Spleen (tissue), 11 donors: ENCODE measurements at regions not wholly inside any gene's neighbourhood (a gene's known extent, or its start where the extent isn't known, plus 50 kb on each side); places are given as distances from the start of the nearest gene placed in this dataset.

Experiments
- DNase-seq: peaks from one replicate; pipeline ENCODE4 v3.0.0-alpha.2; 2020
- H3K27ac ChIP-seq, 8 donors: fragments of 200-600 bp; sonication (generic) in 7 of 8; 1 replicate in 4 of 8; 2 replicates in 4 of 8; pipeline versions ENCODE4 v1.5.0 to v1.8.0; 2016 to 2021; ENCODE audit warnings: inconsistent platforms in 4 of 8, mild to moderate bottlenecking in 4 of 8, moderate library complexity in 1 of 8
- H3K27me3 ChIP-seq, 7 donors: fragments of 200-600 bp; sonication (generic) in 6 of 7; replicated peaks in 1 of 7; 1 replicate in 4 of 7; 2 replicates in 3 of 7; pipeline versions ENCODE4 v1.5.0 to v1.8.0; 2016 to 2021; ENCODE audit warnings: inconsistent platforms in 3 of 7, mild to moderate bottlenecking in 1 of 7
- H3K36me3 ChIP-seq, 6 donors: fragments of 200-600 bp; sonication (generic) in 5 of 6; 1 replicate in 4 of 6; 2 replicates in 2 of 6; pipeline versions ENCODE4 v1.5.0 to v1.8.0; 2016 to 2021; ENCODE audit warnings: inconsistent platforms in 2 of 6
- H3K4me1 ChIP-seq, 6 donors: fragments of 200-600 bp; sonication (generic) in 5 of 6; 1 replicate in 3 of 6; 2 replicates in 3 of 6; pipeline versions ENCODE4 v1.5.0 to v1.8.0; 2016 to 2021; ENCODE audit warnings: inconsistent platforms in 3 of 6
- H3K4me3 ChIP-seq, 8 donors: fragments of 200-600 bp; sonication (generic) in 7 of 8; 1 replicate in 4 of 8; 2 replicates in 4 of 8; pipeline versions ENCODE4 v1.5.0 to v1.8.0; 2016 to 2021; ENCODE audit warnings: inconsistent platforms in 4 of 8, mild to moderate bottlenecking in 4 of 8, moderate library complexity in 2 of 8
- H3K9me3 ChIP-seq, 8 donors: fragments of 200-600 bp; sonication (generic) in 7 of 8; 1 replicate in 4 of 8; 2 replicates in 4 of 8; pipeline versions ENCODE4 v1.5.0 to v1.8.0; 2016 to 2021; ENCODE audit warnings: inconsistent platforms in 4 of 8
- POLR2A ChIP-seq, 3 donors: fragments of 450-650 bp; IDR thresholded peaks; one replicate each; pipeline ENCODE4 v1.5.1; 2017; ENCODE audit warnings: antibody characterized with exemption in 3 of 3, mild to moderate bottlenecking in 1 of 3
- POLR2AphosphoS5 ChIP-seq, 3 donors: sonication (generic); formaldehyde crosslinking; IDR thresholded peaks; one replicate each; pipeline ENCODE4 v1.5.1; 2017; ENCODE audit warnings: antibody characterized with exemption in 3 of 3
- WGBS, 5 donors: extraction: QIAGEN DNeasy Blood & Tissue Kit in 3 of 5; methylation state at CpG; one replicate each; pipeline versions ENCODE4 v1.1.5 to v1.1.7; 2013 to 2018; 5-methylcytosine and 5-hydroxymethylcytosine counted together
- intact Hi-C: fragments of 100-400 bp; cut with DNase I; formaldehyde crosslinking; loops from one replicate; pipeline ENCODE4 v1.15.0; 2023; ENCODE audit warnings: low total_unique reads
- TF ChIP-seq, protein P1 (sequence below), 11 experiments: fragments of 200-600 bp in 7 of 11; fragments of 450-650 bp in 4 of 11; sonication (generic) in 4 of 11; IDR thresholded peaks in 8 of 11; conservative IDR thresholded peaks in 3 of 11; 1 replicate in 7 of 11; 2 replicates in 4 of 11; pipeline versions ENCODE4 v1.4.0 to v1.8.0; 2016 to 2021; ENCODE audit warnings: antibody characterized with exemption in 11 of 11, inconsistent platforms in 4 of 11, mild to moderate bottlenecking in 1 of 11
- donor health status: healthy with polysubstance abuse.
- donor health status: DM: no; HTN: no; CAD: no; lungs with moderate emphysema.
- donor health status: DM: no; HTN: no; CAD: no.
- donor health status: Bipolar disorder and iron deficiency.
- donor health status: healthy.
- donor health status: DM: no; HTN: no; CAD: no.
- donor health status: DM: yes; HTN: yes; CAD: no.

DNA sequence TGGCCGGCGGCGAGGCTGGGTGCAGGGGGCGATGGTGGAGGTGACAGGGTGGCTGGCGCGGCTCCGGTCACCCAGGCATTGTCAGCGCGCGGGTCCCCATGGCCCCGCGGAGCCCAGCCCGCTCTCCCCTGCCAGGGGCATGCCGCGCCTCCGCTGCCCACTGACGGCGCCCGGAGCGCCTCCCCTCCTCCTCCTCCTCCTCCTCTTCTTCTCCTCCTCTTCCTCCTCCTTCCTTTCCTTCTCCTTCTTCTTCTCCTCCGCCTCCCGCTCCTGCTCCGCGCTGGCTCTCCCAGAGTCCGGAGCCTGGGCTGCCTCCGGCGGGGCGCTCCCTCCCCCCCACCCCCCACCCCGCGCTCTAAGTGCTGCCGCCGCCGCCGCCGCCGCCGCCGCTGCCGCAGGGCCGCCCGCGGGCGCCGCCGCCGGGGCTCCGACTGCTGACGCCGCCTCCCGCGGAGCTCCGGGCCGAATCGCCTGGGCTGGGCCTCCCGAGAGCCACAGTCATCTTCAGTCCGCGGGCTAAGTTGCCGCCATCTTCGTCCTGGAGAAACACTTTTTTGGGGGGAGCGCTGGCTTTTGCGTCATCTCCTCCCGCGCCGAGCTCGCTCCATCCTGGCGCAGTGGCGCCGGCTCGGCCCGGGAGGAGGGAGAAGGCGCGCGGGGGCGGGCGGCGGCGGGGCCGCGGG lies 348.3 kb downstream of the LIG4 start:
- H3K4me1 ChIP-seq: peaks cover 0 to 29% (median 14%) of the 10 kb centered on the region in 6 donors
- TF ChIP-seq, protein P1, sequence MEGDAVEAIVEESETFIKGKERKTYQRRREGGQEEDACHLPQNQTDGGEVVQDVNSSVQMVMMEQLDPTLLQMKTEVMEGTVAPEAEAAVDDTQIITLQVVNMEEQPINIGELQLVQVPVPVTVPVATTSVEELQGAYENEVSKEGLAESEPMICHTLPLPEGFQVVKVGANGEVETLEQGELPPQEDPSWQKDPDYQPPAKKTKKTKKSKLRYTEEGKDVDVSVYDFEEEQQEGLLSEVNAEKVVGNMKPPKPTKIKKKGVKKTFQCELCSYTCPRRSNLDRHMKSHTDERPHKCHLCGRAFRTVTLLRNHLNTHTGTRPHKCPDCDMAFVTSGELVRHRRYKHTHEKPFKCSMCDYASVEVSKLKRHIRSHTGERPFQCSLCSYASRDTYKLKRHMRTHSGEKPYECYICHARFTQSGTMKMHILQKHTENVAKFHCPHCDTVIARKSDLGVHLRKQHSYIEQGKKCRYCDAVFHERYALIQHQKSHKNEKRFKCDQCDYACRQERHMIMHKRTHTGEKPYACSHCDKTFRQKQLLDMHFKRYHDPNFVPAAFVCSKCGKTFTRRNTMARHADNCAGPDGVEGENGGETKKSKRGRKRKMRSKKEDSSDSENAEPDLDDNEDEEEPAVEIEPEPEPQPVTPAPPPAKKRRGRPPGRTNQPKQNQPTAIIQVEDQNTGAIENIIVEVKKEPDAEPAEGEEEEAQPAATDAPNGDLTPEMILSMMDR (IDR thresholded peaks at IDR 0.05 in 8 of 11, conservative IDR thresholded peaks at IDR 0.05 in 3 of 11): no peak
- TF ChIP-seq POLR2A (IDR thresholded peaks at IDR 0.05): no peak
- no peak for TF ChIP-seq POLR2AphosphoS5 (IDR thresholded peaks at IDR 0.05)
- H3K27ac ChIP-seq: no peak overlapping the region
- WGBS, 5 donors: 1 to 3% (median 2%) methylated on average over 56 to 79 of the region's 79 CpGs
- DNase-seq: no peak
- H3K9me3 ChIP-seq: no peaks in the 10 kb centered on the region
- intact Hi-C loops: no loop called here
- peak overlapping the region in 6 of 8 donors; percentile 1 to 56 (median 26) for H3K4me3 ChIP-seq
- no peaks in the 10 kb centered on the region for H3K36me3 ChIP-seq
- peaks cover 4 to 71% (median 36%) of the 10 kb centered on the region in 7 donors for H3K27me3 ChIP-seq

DNA sequence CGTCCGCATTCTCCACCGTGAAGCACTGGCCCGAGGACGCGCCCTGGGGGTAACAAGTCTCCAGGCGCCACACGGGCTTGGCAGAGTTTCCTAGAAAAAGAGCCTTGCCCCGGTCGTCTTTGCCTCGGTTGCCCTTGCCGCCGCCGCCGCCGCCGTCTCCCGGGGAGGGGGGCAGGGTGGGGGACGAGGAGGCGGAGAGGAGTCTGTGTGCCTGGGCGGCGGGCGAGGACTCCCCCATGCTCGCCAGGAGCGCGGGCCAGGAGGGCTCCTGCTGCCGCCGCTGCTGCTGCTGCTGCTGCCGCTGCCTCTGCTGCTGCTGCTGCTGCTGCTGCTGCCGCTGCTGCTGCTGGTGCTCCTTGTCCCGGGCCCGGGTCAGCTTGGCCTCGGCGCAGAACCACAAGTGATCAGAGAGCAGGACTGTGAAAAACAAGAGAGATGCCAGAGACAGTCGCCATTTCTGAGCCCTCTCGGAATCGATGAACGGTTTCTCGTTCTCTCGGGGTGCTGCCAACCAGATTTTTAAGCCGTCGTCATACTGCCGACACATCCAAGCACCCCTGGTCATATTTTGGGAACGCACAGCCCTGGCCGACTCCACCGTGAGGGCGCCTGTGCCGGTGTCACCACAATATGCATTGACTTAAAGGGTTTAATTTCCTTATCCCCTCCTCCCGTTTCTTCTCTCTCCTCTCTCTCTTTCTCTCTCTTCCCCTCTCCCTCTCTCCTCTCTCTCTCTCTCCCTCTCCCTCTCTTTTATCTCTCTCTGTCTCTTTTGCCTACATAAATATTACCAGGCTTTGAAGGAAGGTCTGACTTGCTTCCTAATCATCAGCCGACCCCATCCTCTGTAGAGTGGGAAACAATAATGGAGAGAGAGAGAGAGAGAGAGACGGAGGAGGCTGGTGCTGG lies 349.1 kb downstream of the LIG4 start:
- H3K36me3 ChIP-seq: no peaks in the 10 kb centered on the region
- intact Hi-C loops: no loop called here
- H3K4me1 ChIP-seq: peaks cover 0 to 29% (median 14%) of the 10 kb centered on the region in 6 donors
- H3K9me3 ChIP-seq: no peaks in the 10 kb centered on the region
- TF ChIP-seq POLR2AphosphoS5 (IDR thresholded peaks at IDR 0.05) (no peak), POLR2A (IDR thresholded peaks at IDR 0.05) (no peak)
- TF ChIP-seq, protein P1 (IDR thresholded peaks at IDR 0.05 in 8 of 11, conservative IDR thresholded peaks at IDR 0.05 in 3 of 11): no peak
- H3K4me3 ChIP-seq: peak overlapping the region in 7 of 8 donors; percentile 1 to 56 (median 24)
- 2 to 9% (median 3%) methylated on average over 41 to 51 of the region's 51 CpGs for WGBS, 5 donors
- no peak overlapping the region for H3K27ac ChIP-seq
- peaks cover 4 to 71% (median 36%) of the 10 kb centered on the region in 7 donors for H3K27me3 ChIP-seq
- DNase-seq: no peak

- WGBS, 5 donors: 6 to 16% (median 9%) methylated on average over 13 to 19 of the region's 19 CpGs
- no peaks in the 10 kb centered on the region for H3K36me3 ChIP-seq
- intact Hi-C loops: no loop called here
- peaks cover 4 to 71% (median 36%) of the 10 kb centered on the region in 7 donors for H3K27me3 ChIP-seq
- H3K4me3 ChIP-seq: peak overlapping the region in 6 of 8 donors; percentile 7 to 56 (median 22)
- TF ChIP-seq POLR2A (IDR thresholded peaks at IDR 0.05): no peak
- TF ChIP-seq, protein P1 (IDR thresholded peaks at IDR 0.05 in 8 of 11, conservative IDR thresholded peaks at IDR 0.05 in 3 of 11): no peak
- TF ChIP-seq POLR2AphosphoS5 (IDR thresholded peaks at IDR 0.05): no peak
- H3K27ac ChIP-seq: no peak overlapping the region
- DNase-seq: no peak
- H3K4me1 ChIP-seq: peaks cover 0 to 29% (median 14%) of the 10 kb centered on the region in 6 donors
- no peaks in the 10 kb centered on the region for H3K9me3 ChIP-seq
Observed at GRCh38 chr13:107865643-107866031, 349.7 kb downstream of the LIG4 start.

DNA sequence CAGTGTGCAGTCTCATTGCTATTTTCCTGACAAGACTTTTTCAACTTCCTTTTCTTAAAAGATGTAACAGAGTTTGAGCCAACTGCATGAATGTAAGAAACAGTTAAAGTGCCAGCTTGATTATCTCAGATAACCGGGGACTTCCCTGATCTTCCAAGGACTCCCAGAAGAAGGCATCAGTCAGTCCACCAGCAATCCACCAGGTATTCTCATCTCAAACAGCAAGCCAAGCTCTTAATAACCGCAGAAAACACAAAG lies 350.1 kb downstream of the LIG4 start:
- TF ChIP-seq, protein P1 (IDR thresholded peaks at IDR 0.05 in 8 of 11, conservative IDR thresholded peaks at IDR 0.05 in 3 of 11): no peak
- TF ChIP-seq POLR2A (IDR thresholded peaks at IDR 0.05): no peak
- TF ChIP-seq POLR2AphosphoS5 (IDR thresholded peaks at IDR 0.05): no peak
- WGBS, 5 donors: 12 to 41% (median 27%) methylated on average over 2 of the region's 2 CpGs
- H3K27me3 ChIP-seq: peaks cover 4 to 67% (median 36%) of the 10 kb centered on the region in 7 donors
- no peak overlapping the region for H3K27ac ChIP-seq
- H3K4me1 ChIP-seq: peaks cover 0 to 29% (median 14%) of the 10 kb centered on the region in 6 donors
- DNase-seq: no peak
- intact Hi-C loops: no loop called here
- H3K36me3 ChIP-seq: no peaks in the 10 kb centered on the region
- H3K4me3 ChIP-seq: no peak overlapping the region
- no peaks in the 10 kb centered on the region for H3K9me3 ChIP-seq
